IMR-90 (cell line): ENCODE measurements at regions not wholly inside any gene's neighbourhood (a gene's known extent, or its start where the extent isn't known, plus 50 kb on each side); places are given as distances from the start of the nearest gene placed in this dataset.

ENCODE experiments used
- ATAC-seq: fragments of 200-7000 bp; cut with Tn5 transposase; 2 replicates; pipeline ENCODE4 v1.9.1; 2020; ENCODE audit warnings: low read depth, mild to moderate bottlenecking, moderate library complexity
- BruUV-seq: library from RNA; stranded (reverse); fragments of 400-500 nt; replicated peaks from 2 replicates; lab custom pipeline; 2021; lab: Mats Ljungman, UMichigan
- CTCF ChIA-PET: fragments of 300-600 bp; formaldehyde crosslinking; extraction: SDS; loops from one replicate; lab custom pipeline; 2021; ENCODE audit warnings: antibody characterized with exemption; lab: Yijun Ruan, JAX
- POLR2A ChIA-PET: fragments of 300-600 bp; sonication (Branson Sonifier 250); formaldehyde crosslinking; loops from one replicate; lab custom pipeline; 2022; ENCODE audit warnings: antibody characterized with exemption; ENCODE audit not compliant: unreplicated experiment; lab: Charles Lee
- DNase-seq: peaks from one replicate; pipeline ENCODE4 v3.0.0; 2013
- H2AFZ ChIP-seq: replicated peaks from 2 replicates; pipeline ENCODE3; 2013; ENCODE audit warnings: low read length, mild to moderate bottlenecking; ENCODE audit not compliant: poor library complexity
- H2AK5ac ChIP-seq: 2 replicates; pipeline ENCODE4 v1.6.1; 2013; ENCODE audit warnings: low read depth, low read length, inconsistent platforms
- H2AK9ac ChIP-seq: replicated peaks from 2 replicates; pipeline ENCODE3; 2013; ENCODE audit warnings: mild to moderate bottlenecking, low read depth, low read length, moderate library complexity; ENCODE audit not compliant: poor library complexity
- H2BK120ac ChIP-seq: 2 replicates; pipeline ENCODE4 v1.6.1; 2013; ENCODE audit warnings: low read depth, low read length, inconsistent platforms
- H2BK15ac ChIP-seq: 3 replicates; pipeline ENCODE4 v1.6.1; 2013; ENCODE audit warnings: low read depth, low read length, inconsistent platforms
- H2BK20ac ChIP-seq: 2 replicates; pipeline ENCODE4 v1.6.1; 2013; ENCODE audit warnings: low read depth, mild to moderate bottlenecking, inconsistent platforms, low read length, moderate library complexity
- H2BK5ac ChIP-seq: 2 replicates; pipeline ENCODE4 v1.6.1; 2013; ENCODE audit warnings: mild to moderate bottlenecking, low read depth, low read length, inconsistent platforms; ENCODE audit not compliant: poor library complexity, severe bottlenecking
- H3K14ac ChIP-seq: replicated peaks from 2 replicates; pipeline ENCODE4 v1.6.1; 2013; ENCODE audit warnings: low read depth, low read length, inconsistent platforms
- H3K18ac ChIP-seq: 2 replicates; pipeline ENCODE4 v1.6.1; 2013; ENCODE audit warnings: low read depth, low read length, control low read depth
- H3K23ac ChIP-seq: 2 replicates; pipeline ENCODE4 v1.6.1; 2013; ENCODE audit warnings: low read depth, low read length, inconsistent platforms
- H3K27ac ChIP-seq: 2 replicates; pipeline ENCODE4 v1.5.1; 2013; ENCODE audit warnings: mild to moderate bottlenecking, control low read depth, low read length; ENCODE audit not compliant: insufficient read depth
- H3K27me3 ChIP-seq: 2 replicates; pipeline ENCODE4 v1.6.1; 2013; ENCODE audit warnings: low read length; ENCODE audit not compliant: control insufficient read depth, insufficient read depth
- H3K36me3 ChIP-seq: 2 replicates; pipeline ENCODE4 v1.6.1; 2013; ENCODE audit warnings: low read length, mixed read lengths; ENCODE audit not compliant: control insufficient read depth, insufficient read depth
- H3K4ac ChIP-seq: 2 replicates; pipeline ENCODE4 v1.6.1; 2013; ENCODE audit warnings: low read depth, low read length, inconsistent platforms
- H3K4me1 ChIP-seq: 2 replicates; pipeline ENCODE4 v1.6.1; 2013; ENCODE audit warnings: low read length, mixed read lengths; ENCODE audit not compliant: control insufficient read depth, insufficient read depth
- H3K4me2 ChIP-seq: 2 replicates; pipeline ENCODE4 v1.6.1; 2013; ENCODE audit warnings: low read depth, mild to moderate bottlenecking, control low read depth, low read length, moderate library complexity
- H3K4me3 ChIP-seq: 2 replicates; pipeline ENCODE4 v1.5.1; 2013; ENCODE audit warnings: low read depth, mild to moderate bottlenecking, control low read depth, low read length, moderate library complexity; ENCODE audit not compliant: insufficient read depth
- H3K56ac ChIP-seq: 2 replicates; pipeline ENCODE4 v1.6.1; 2013; ENCODE audit warnings: low read length, inconsistent platforms; ENCODE audit not compliant: insufficient read depth; ENCODE audit errors: extremely low read depth
- H3K79me1 ChIP-seq, 2 experiments: 2 replicates each; pipeline ENCODE4 v1.6.1; 2013; ENCODE audit warnings: low read length in 2 of 2, inconsistent platforms in 1 of 2, low read depth in 1 of 2
- H3K9ac ChIP-seq: 2 replicates; pipeline ENCODE4 v1.6.1; 2013; ENCODE audit warnings: low read depth, low read length, control low read depth
- H3K9me1 ChIP-seq: 2 replicates; pipeline ENCODE4 v1.6.1; 2013; ENCODE audit warnings: low read length, inconsistent platforms; ENCODE audit not compliant: insufficient read depth
- H3K9me3 ChIP-seq: 2 replicates; pipeline ENCODE4 v1.6.1; 2013; ENCODE audit warnings: low read length; ENCODE audit not compliant: control insufficient read depth, insufficient read depth
- H4K20me1 ChIP-seq: 2 replicates; pipeline ENCODE4 v1.6.1; 2013; ENCODE audit warnings: low read length, inconsistent platforms; ENCODE audit not compliant: insufficient read depth
- H4K5ac ChIP-seq: 2 replicates; pipeline ENCODE4 v1.6.1; 2013; ENCODE audit warnings: mild to moderate bottlenecking, low read depth, low read length, control low read depth
- H4K8ac ChIP-seq, 2 experiments: 2 replicates each; pipeline ENCODE4 v1.6.1; 2013; ENCODE audit warnings: low read depth in 2 of 2, low read length in 2 of 2, control low read depth in 1 of 2, inconsistent platforms in 1 of 2
- H4K91ac ChIP-seq: 2 replicates; pipeline ENCODE4 v1.6.1; 2013; ENCODE audit warnings: low read depth, low read length, inconsistent platforms; ENCODE audit not compliant: insufficient read depth
- BHLHE40 ChIP-seq: fragments of 150-350 bp; IDR thresholded peaks from 2 replicates; pipeline ENCODE4 v1.6.1; 2016; ENCODE audit warnings: mild to moderate bottlenecking, low read depth, low read length
- CTCF ChIP-seq: conservative IDR thresholded peaks from 2 replicates; pipeline ENCODE4 v1.5.1; 2012; ENCODE audit warnings: mild to moderate bottlenecking, low read depth, low read length, improper control_type of control experiment
- ELK1 ChIP-seq: fragments of 150-350 bp; IDR thresholded peaks from 2 replicates; pipeline ENCODE4 v1.6.1; 2016; ENCODE audit warnings: low read depth, mild to moderate bottlenecking, low read length, moderate library complexity, borderline replicate concordance
- MAFK ChIP-seq: IDR thresholded peaks from 2 replicates; pipeline ENCODE4 v1.6.1; 2012; ENCODE audit warnings: low read depth, low read length, improper control_type of control experiment
- MAZ ChIP-seq: IDR thresholded peaks from 2 replicates; pipeline ENCODE4 v1.6.1; 2012; ENCODE audit warnings: low read depth, mild to moderate bottlenecking, low read length, improper control_type of control experiment, moderate library complexity, borderline replicate concordance
- MXI1 ChIP-seq: IDR thresholded peaks from 2 replicates; pipeline ENCODE4 v1.6.1; 2012; ENCODE audit warnings: low read depth, mild to moderate bottlenecking, low read length, moderate library complexity, borderline replicate concordance
- WGBS, 2 experiments: methylation state at CpG; one replicate each; pipeline versions ENCODE4 v1.1.5 to v1.1.7; 2013; ENCODE audit warnings: missing lambda C conversion rate in 2 of 2; ENCODE audit not compliant: insufficient read length in 1 of 2; ENCODE audit errors: extremely low coverage in 2 of 2; 5-methylcytosine and 5-hydroxymethylcytosine counted together
- dilution Hi-C: fragments of 300-500 bp; cut with HindIII; formaldehyde crosslinking; loops from one replicate; pipeline ENCODE4 v1.14.3; 2018; ENCODE audit warnings: low sequenced_read_pairs; ENCODE audit not compliant: unreplicated experiment
- in situ Hi-C: fragments of 300-500 bp; cut with MboI; formaldehyde crosslinking; loops from 3 replicates; pipeline ENCODE4 v1.14.3; 2019; ENCODE audit warnings: low sequenced_read_pairs, inconsistent platforms, mixed read lengths
- intact Hi-C: fragments of 100-400 bp; cut with micrococcal nuclease; formaldehyde crosslinking; loops from 2 replicates; pipeline ENCODE4 v1.10.0; 2022

- no peaks in the 10 kb centered on the region for H3K9me1 ChIP-seq
- no peak overlapping the region for H3K4ac ChIP-seq
- no peak for DNase-seq
- no CpG with 5 or more reads among the region's 2 CpGs for WGBS, 2 experiments
- H3K27me3 ChIP-seq = no peaks in the 10 kb centered on the region
- no peak overlapping the region for H2AFZ ChIP-seq
- no peak overlapping the region for H4K5ac ChIP-seq
- no peak overlapping the region for H3K4me2 ChIP-seq
- no peak overlapping the region for H2BK5ac ChIP-seq
- no peak overlapping the region for H3K27ac ChIP-seq
- no peak overlapping the region for H3K14ac ChIP-seq
- peaks cover 9% of the 10 kb centered on the region for H3K9me3 ChIP-seq
- BruUV-seq = no TSS peak
- H3K23ac ChIP-seq = no peak overlapping the region
- no peak overlapping the region for H2BK20ac ChIP-seq
- dilution Hi-C loops = no loop called here
- in situ Hi-C loops = no loop called here
- H4K8ac ChIP-seq = no peak overlapping the region
- intact Hi-C loops = no loop called here
- no peak overlapping the region for H2AK5ac ChIP-seq
- H2AK9ac ChIP-seq = no peak overlapping the region
- no peak overlapping the region for H3K18ac ChIP-seq
- H3K4me3 ChIP-seq = no peak overlapping the region
- ATAC-seq = no peak
- no peak overlapping the region for H2BK15ac ChIP-seq
- no peak overlapping the region for H3K9ac ChIP-seq
- no peaks in the 10 kb centered on the region for H3K79me1 ChIP-seq
- H4K20me1 ChIP-seq = no peaks in the 10 kb centered on the region
- no peak overlapping the region for H2BK120ac ChIP-seq
- H3K36me3 ChIP-seq = no peaks in the 10 kb centered on the region
- CTCF ChIA-PET = no interaction called here
- H3K4me1 ChIP-seq = no peaks in the 10 kb centered on the region
- POLR2A ChIA-PET = no interaction called here
- no peak overlapping the region for H4K91ac ChIP-seq
- no peak overlapping the region for H3K56ac ChIP-seq
- no peak for TF ChIP-seq MXI1
- no peak for TF ChIP-seq CTCF
- no peak for TF ChIP-seq ELK1
- TF ChIP-seq BHLHE40 = no peak
- TF ChIP-seq MAZ = no peak
- TF ChIP-seq MAFK = no peak
Observed at GRCh38 chr5:85590764-85591163, 1027.0 kb upstream of the COX7C start.
